ENCODE measurements at regions not wholly inside any gene's neighbourhood (a gene's known extent, or its start where the extent isn't known, plus 50 kb on each side); places are given as distances from the start of the nearest gene placed in this dataset.

GRCh38 chr14:85301506-85301905 is 228.4 kb upstream of the FLRT2 start:
- TF ChIP-seq CTCF (conservative IDR thresholded peaks at IDR 0.05; ENCODE audit: low read length) = no peak
- TF ChIP-seq EZH2phosphoT487 (IDR thresholded peaks at IDR 0.05; ENCODE audit: borderline replicate concordance, low read depth, low read length) = no peak

All from OCI-LY7 (cell line).